K562 (cell line): ENCODE measurements at regions not wholly inside any gene's neighbourhood (a gene's known extent, or its start where the extent isn't known, plus 50 kb on each side); places are given as distances from the start of the nearest gene placed in this dataset.

Experiments
- ATAC-seq: fragments of 200-7000 bp; cut with Tn5 transposase; 3 replicates; pipeline ENCODE4 v1.9.1; 2020; ENCODE audit warnings: moderate library complexity
- BruUV-seq: library from RNA; stranded (reverse); fragments of 400-500 nt; replicated peaks from 2 replicates; lab custom pipeline; 2021; lab: Mats Ljungman, UMichigan
- CTCF ChIA-PET: fragments of 300-600 bp; formaldehyde crosslinking; extraction: SDS; loops from one replicate; lab custom pipeline; 2021; ENCODE audit warnings: low intra/inter-chr PET ratio; lab: Yijun Ruan, JAX
- POLR2A ChIA-PET: fragments of 300-600, 350-650 bp; sonication (Branson Sonifier 250); formaldehyde crosslinking; extraction: SDS; loops from one replicate; lab custom pipeline; 2021; ENCODE audit warnings: antibody characterized with exemption, inconsistent platforms; lab: Yijun Ruan, JAX
- DNase-seq, 4 experiments: peaks; one replicate each; pipeline versions ENCODE4 v3.0.0 to v3.0.0-alpha.2; 2011 to 2018; ENCODE audit warnings: low spot score in 3 of 4, mixed read lengths in 3 of 4; ENCODE audit errors: extremely low read depth in 1 of 4
- FAIRE-seq: peaks from 2 replicates; lab custom pipeline; 2011; peaks lifted over from hg19 to GRCh38; lab: Jason Lieb, UNC
- H2AFZ ChIP-seq: 2 replicates; pipeline ENCODE4 v1.6.0; 2011; ENCODE audit warnings: low read depth, low read length, control low read depth, inconsistent platforms
- H3K27ac ChIP-seq: fragments of 200-600 bp; 3 replicates; pipeline ENCODE4 v1.8.0; 2011; ENCODE audit warnings: low read depth, mild to moderate bottlenecking, control low read depth, inconsistent platforms, low read length, moderate library complexity, mixed read lengths; ENCODE audit errors: extremely low read depth
- H3K27me3 ChIP-seq, 2 experiments: fragments of 300-600 bp in 1 of 2; 2 replicates in 1 of 2; 3 replicates in 1 of 2; pipeline versions ENCODE4 v1.6.0 to v1.8.0; 2011; ENCODE audit warnings: inconsistent platforms in 2 of 2, low read length in 2 of 2, mild to moderate bottlenecking in 1 of 2, mixed read lengths in 1 of 2, moderate library complexity in 1 of 2; ENCODE audit not compliant: control insufficient read depth in 2 of 2, insufficient read depth in 2 of 2
- H3K36me3 ChIP-seq: fragments of 300-600 bp; 3 replicates; pipeline ENCODE4 v1.8.0; 2011; ENCODE audit warnings: mild to moderate bottlenecking, low read length, inconsistent platforms; ENCODE audit not compliant: control insufficient read depth, insufficient read depth
- H3K4me1 ChIP-seq, 2 experiments: fragments of 200-600 bp in 1 of 2; replicated peaks in 1 of 2; 2 replicates in 1 of 2; 3 replicates in 1 of 2; pipeline versions ENCODE4 v1.5.1 to v1.8.0; 2011; ENCODE audit warnings: inconsistent platforms in 2 of 2, low read length in 2 of 2, mild to moderate bottlenecking in 1 of 2, mixed read lengths in 1 of 2, moderate library complexity in 1 of 2; ENCODE audit not compliant: control insufficient read depth in 2 of 2, insufficient read depth in 2 of 2
- H3K4me2 ChIP-seq: 2 replicates; pipeline ENCODE4 v1.6.1; 2011; ENCODE audit warnings: low read length, control low read depth, inconsistent platforms, mixed read lengths; ENCODE audit not compliant: insufficient read depth
- H3K4me3 ChIP-seq: fragments of 200-600 bp; sonication (generic), shearing (Covaris generic); 2 replicates; pipeline ENCODE4 v1.5.1; 2016; ENCODE audit warnings: control low read depth, inconsistent platforms
- H3K79me2 ChIP-seq: fragments of 200-600 bp; 3 replicates; pipeline ENCODE4 v1.8.0; 2011; ENCODE audit warnings: low read length, inconsistent platforms; ENCODE audit not compliant: control insufficient read depth, insufficient read depth
- H3K9ac ChIP-seq, 2 experiments: 2 replicates each; pipeline versions ENCODE4 v1.6.0 to v1.6.1; 2011; ENCODE audit warnings: low read depth in 2 of 2, low read length in 2 of 2, control low read depth in 1 of 2, inconsistent platforms in 1 of 2, mild to moderate bottlenecking in 1 of 2, mixed read lengths in 1 of 2; ENCODE audit not compliant: insufficient read depth in 1 of 2
- H3K9me1 ChIP-seq: one replicate; pipeline ENCODE4 v1.6.0; 2011; ENCODE audit warnings: inconsistent platforms, mild to moderate bottlenecking, low read length, moderate library complexity; ENCODE audit not compliant: control insufficient read depth, insufficient read depth
- H3K9me3 ChIP-seq: replicated peaks from 2 replicates; pipeline ENCODE4 v1.5.1; 2011; ENCODE audit warnings: low read depth, low read length, inconsistent platforms; ENCODE audit not compliant: control insufficient read depth, insufficient read depth
- H4K20me1 ChIP-seq: replicated peaks from 2 replicates; pipeline ENCODE4 v1.6.1; 2011; ENCODE audit warnings: low read length, inconsistent platforms, mixed read lengths; ENCODE audit not compliant: control insufficient read depth, insufficient read depth
- CCAR2 ChIP-seq: fragments of 200-400 bp; formaldehyde crosslinking; IDR thresholded peaks from 2 replicates; pipeline ENCODE4 v1.6.1; 2017; ENCODE audit warnings: mild to moderate bottlenecking, low read depth, low read length
- GABPB2 ChIP-seq: fragments of 250-450 bp; sonication (Bioruptor Pico); conservative IDR thresholded peaks from 2 replicates; pipeline ENCODE4 v1.5.1; 2021; ENCODE audit warnings: mild to moderate bottlenecking
- LEF1 ChIP-seq: fragments of 450-650 bp; IDR thresholded peaks from 2 replicates; pipeline ENCODE4 v1.6.1; 2016; ENCODE audit warnings: mild to moderate bottlenecking
- MEF2D ChIP-seq: conservative IDR thresholded peaks from 2 replicates; pipeline ENCODE4 v1.6.1; 2016; ENCODE audit warnings: low read depth, missing genetic modification characterization, missing compliant biosample characterization
- MTF1 ChIP-seq: fragments of 250-450 bp; sonication (Bioruptor Pico); IDR thresholded peaks from 2 replicates; pipeline ENCODE4 v1.9.0; 2021; ENCODE audit warnings: moderate library complexity, mild to moderate bottlenecking, inconsistent platforms, borderline replicate concordance
- NR1H2 ChIP-seq: sonication (generic); formaldehyde crosslinking; IDR thresholded peaks from 2 replicates; pipeline ENCODE4 v1.4.0; 2020; ENCODE audit warnings: mild to moderate bottlenecking, missing genetic modification reagents
- POLR2B ChIP-seq: fragments of 450-650 bp; IDR thresholded peaks from 2 replicates; pipeline ENCODE4 v1.6.1; 2018; ENCODE audit warnings: low read depth; ENCODE audit not compliant: partially characterized antibody
- SREBF1 ChIP-seq: fragments of 150-350 bp; IDR thresholded peaks from 2 replicates; pipeline ENCODE4 v1.6.1; 2014; ENCODE audit warnings: antibody characterized with exemption, low read depth, low read length, borderline replicate concordance
- SRSF7 ChIP-seq: fragments of 200-400 bp; formaldehyde crosslinking; optimal IDR thresholded peaks from 2 replicates; pipeline ENCODE3; 2017; ENCODE audit warnings: mild to moderate bottlenecking, low read depth, low read length
- ZNF282 ChIP-seq: sonication (generic); formaldehyde crosslinking; IDR thresholded peaks from 2 replicates; pipeline ENCODE4 v1.8.1; 2023; ENCODE audit warnings: missing genetic modification reagents
- ZNF584 ChIP-seq: fragments of 200-800 bp; sonication (Bioruptor generic); IDR thresholded peaks from 2 replicates; pipeline ENCODE4 v1.6.1; 2016; ENCODE audit warnings: low read depth, mild to moderate bottlenecking, missing genetic modification characterization, missing compliant biosample characterization
- ZNF699 ChIP-seq: fragments of 250-450 bp; sonication (Bioruptor Pico); IDR thresholded peaks from 2 replicates; pipeline ENCODE4 v1.8.0; 2021; ENCODE audit warnings: mild to moderate bottlenecking, moderate library complexity; ENCODE audit not compliant: insufficient replicate concordance
- WGBS: fragments of 100-300 bp; shearing (Covaris generic); methylation state at CpG from one replicate; pipeline ENCODE4 v1.1.6; 2016; ENCODE audit warnings: low coverage, mixed read lengths; ENCODE audit not compliant: insufficient coverage; ENCODE audit errors: missing lambda C conversion rate; 5-methylcytosine and 5-hydroxymethylcytosine counted together
- in situ Hi-C: fragments of 300-500 bp; cut with MboI; formaldehyde crosslinking; loops from 4 replicates; pipeline ENCODE4 v1.15.0; 2018; ENCODE audit warnings: inconsistent platforms, mixed read lengths
- intact Hi-C: fragments of 100-400 bp; cut with micrococcal nuclease; formaldehyde crosslinking; loops from 2 replicates; pipeline ENCODE4 v1.14.2; 2022
- TF ChIP-seq, protein P1 (sequence below): sonication (generic); formaldehyde crosslinking; IDR thresholded peaks from 2 replicates; pipeline ENCODE4 v1.8.0; 2022; ENCODE audit warnings: mild to moderate bottlenecking, missing genetic modification reagents
- TF ChIP-seq, protein P2 (sequence below): sonication (generic); formaldehyde crosslinking; IDR thresholded peaks from 2 replicates; pipeline ENCODE4 v1.9.0; 2022; ENCODE audit warnings: mild to moderate bottlenecking, missing genetic modification reagents
- TF ChIP-seq, protein P3 (sequence below), 2 experiments: fragments of 200-800 bp in 1 of 2; sonication (Bioruptor generic) in 1 of 2; sonication (generic) in 1 of 2; formaldehyde crosslinking in 1 of 2; IDR thresholded peaks in 1 of 2; conservative IDR thresholded peaks in 1 of 2; 2 replicates each; pipeline versions ENCODE4 v1.5.0 to v1.6.1; 2016 to 2020; ENCODE audit warnings: missing compliant biosample characterization in 1 of 2, missing genetic modification characterization in 1 of 2, missing genetic modification reagents in 1 of 2
- TF ChIP-seq, protein P4 (sequence below), 2 experiments: fragments of 250-450 bp in 1 of 2; fragments of 450-650 bp in 1 of 2; sonication (Bioruptor Pico) in 1 of 2; IDR thresholded peaks; 2 replicates each; pipeline versions ENCODE4 v1.6.1 to v1.8.0; 2016 to 2021; ENCODE audit warnings: mild to moderate bottlenecking in 2 of 2, moderate library complexity in 2 of 2, missing compliant biosample characterization in 1 of 2, missing genetic modification characterization in 1 of 2

DNA sequence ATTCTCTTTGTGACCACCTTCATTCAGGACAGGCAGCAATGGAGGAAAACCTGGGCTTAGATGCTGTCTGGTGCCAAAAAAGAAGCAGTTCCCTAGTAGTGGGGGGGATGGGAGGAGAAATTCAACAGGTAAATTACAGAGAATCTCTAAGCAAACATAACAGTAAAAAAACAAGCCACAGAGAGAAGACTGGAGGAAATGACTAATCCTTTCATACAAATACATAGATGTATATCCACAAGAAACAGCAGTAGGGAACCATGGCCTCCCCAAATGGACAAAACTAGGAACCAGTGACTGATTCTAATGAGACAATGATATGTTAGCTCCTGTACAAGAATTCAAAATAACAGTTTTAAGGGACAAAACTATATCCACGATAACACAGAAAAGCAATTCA lies 513.0 kb downstream of the NAV3 start:
- no TSS peak for BruUV-seq
- in situ Hi-C loops, result no loop called here
- H3K4me2 ChIP-seq, result no peak overlapping the region
- FAIRE-seq (no peak), DNase-seq (no peak), ATAC-seq (no peak)
- H3K36me3 ChIP-seq, result no peaks in the 10 kb centered on the region
- no peak overlapping the region for H3K4me3 ChIP-seq
- H3K9me3 ChIP-seq, result no peaks in the 10 kb centered on the region
- no peak overlapping the region for H3K9ac ChIP-seq
- no peaks in the 10 kb centered on the region for H3K27me3 ChIP-seq
- no peaks in the 10 kb centered on the region for H3K79me2 ChIP-seq
- H3K9me1 ChIP-seq, result no peaks in the 10 kb centered on the region
- POLR2A ChIA-PET, result no interaction called here
- H2AFZ ChIP-seq, result no peak overlapping the region
- H4K20me1 ChIP-seq, result no peaks in the 10 kb centered on the region
- no peaks in the 10 kb centered on the region for H3K4me1 ChIP-seq
- CTCF ChIA-PET, result no interaction called here
- WGBS, result 7% methylated on average over 1 of the region's 1 CpG
- H3K27ac ChIP-seq, result no peak overlapping the region
- intact Hi-C loops, result no loop called here
- no peak for TF ChIP-seq CCAR2
- no peak for TF ChIP-seq SREBF1
- no peak for TF ChIP-seq GABPB2 (CRISPR knock-in tag)
- no peak for TF ChIP-seq MEF2D
- TF ChIP-seq MTF1, result no peak
- TF ChIP-seq NR1H2 (CRISPR knock-in tag), result no peak
- no peak for TF ChIP-seq ZNF282
- TF ChIP-seq ZNF584 (CRISPR knock-in tag), result no peak
- TF ChIP-seq, protein P1, sequence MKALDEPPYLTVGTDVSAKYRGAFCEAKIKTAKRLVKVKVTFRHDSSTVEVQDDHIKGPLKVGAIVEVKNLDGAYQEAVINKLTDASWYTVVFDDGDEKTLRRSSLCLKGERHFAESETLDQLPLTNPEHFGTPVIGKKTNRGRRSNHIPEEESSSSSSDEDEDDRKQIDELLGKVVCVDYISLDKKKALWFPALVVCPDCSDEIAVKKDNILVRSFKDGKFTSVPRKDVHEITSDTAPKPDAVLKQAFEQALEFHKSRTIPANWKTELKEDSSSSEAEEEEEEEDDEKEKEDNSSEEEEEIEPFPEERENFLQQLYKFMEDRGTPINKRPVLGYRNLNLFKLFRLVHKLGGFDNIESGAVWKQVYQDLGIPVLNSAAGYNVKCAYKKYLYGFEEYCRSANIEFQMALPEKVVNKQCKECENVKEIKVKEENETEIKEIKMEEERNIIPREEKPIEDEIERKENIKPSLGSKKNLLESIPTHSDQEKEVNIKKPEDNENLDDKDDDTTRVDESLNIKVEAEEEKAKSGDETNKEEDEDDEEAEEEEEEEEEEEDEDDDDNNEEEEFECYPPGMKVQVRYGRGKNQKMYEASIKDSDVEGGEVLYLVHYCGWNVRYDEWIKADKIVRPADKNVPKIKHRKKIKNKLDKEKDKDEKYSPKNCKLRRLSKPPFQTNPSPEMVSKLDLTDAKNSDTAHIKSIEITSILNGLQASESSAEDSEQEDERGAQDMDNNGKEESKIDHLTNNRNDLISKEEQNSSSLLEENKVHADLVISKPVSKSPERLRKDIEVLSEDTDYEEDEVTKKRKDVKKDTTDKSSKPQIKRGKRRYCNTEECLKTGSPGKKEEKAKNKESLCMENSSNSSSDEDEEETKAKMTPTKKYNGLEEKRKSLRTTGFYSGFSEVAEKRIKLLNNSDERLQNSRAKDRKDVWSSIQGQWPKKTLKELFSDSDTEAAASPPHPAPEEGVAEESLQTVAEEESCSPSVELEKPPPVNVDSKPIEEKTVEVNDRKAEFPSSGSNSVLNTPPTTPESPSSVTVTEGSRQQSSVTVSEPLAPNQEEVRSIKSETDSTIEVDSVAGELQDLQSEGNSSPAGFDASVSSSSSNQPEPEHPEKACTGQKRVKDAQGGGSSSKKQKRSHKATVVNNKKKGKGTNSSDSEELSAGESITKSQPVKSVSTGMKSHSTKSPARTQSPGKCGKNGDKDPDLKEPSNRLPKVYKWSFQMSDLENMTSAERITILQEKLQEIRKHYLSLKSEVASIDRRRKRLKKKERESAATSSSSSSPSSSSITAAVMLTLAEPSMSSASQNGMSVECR, result no peak
- no peak for TF ChIP-seq SRSF7
- TF ChIP-seq POLR2B, result no peak
- TF ChIP-seq, protein P2, sequence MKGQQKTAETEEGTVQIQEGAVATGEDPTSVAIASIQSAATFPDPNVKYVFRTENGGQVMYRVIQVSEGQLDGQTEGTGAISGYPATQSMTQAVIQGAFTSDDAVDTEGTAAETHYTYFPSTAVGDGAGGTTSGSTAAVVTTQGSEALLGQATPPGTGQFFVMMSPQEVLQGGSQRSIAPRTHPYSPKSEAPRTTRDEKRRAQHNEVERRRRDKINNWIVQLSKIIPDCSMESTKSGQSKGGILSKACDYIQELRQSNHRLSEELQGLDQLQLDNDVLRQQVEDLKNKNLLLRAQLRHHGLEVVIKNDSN (CRISPR knock-in tag), result no peak
- TF ChIP-seq, protein P3, sequence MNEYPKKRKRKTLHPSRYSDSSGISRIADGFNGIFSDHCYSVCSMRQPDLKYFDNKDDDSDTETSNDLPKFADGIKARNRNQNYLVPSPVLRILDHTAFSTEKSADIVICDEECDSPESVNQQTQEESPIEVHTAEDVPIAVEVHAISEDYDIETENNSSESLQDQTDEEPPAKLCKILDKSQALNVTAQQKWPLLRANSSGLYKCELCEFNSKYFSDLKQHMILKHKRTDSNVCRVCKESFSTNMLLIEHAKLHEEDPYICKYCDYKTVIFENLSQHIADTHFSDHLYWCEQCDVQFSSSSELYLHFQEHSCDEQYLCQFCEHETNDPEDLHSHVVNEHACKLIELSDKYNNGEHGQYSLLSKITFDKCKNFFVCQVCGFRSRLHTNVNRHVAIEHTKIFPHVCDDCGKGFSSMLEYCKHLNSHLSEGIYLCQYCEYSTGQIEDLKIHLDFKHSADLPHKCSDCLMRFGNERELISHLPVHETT (CRISPR knock-in tag; conservative IDR thresholded peaks at IDR 0.05 in 1 of 2, IDR thresholded peaks at IDR 0.05 in 1 of 2), result no peak
- TF ChIP-seq, protein P4, sequence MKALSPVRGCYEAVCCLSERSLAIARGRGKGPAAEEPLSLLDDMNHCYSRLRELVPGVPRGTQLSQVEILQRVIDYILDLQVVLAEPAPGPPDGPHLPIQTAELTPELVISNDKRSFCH (CRISPR knock-in tag; IDR thresholded peaks at IDR 0.05), result no peak
- TF ChIP-seq, protein P4 (tag; IDR thresholded peaks at IDR 0.05), result no peak
- TF ChIP-seq ZNF699, result no peak
- no peak for TF ChIP-seq LEF1
